HepG2 (cell line): ENCODE measurements at regions not wholly inside any gene's neighbourhood (a gene's known extent, or its start where the extent isn't known, plus 50 kb on each side); places are given as distances from the start of the nearest gene placed in this dataset.

Source experiments
- AHR ChIP-seq: IDR thresholded peaks from 2 replicates; pipeline ENCODE4 v1.6.1; 2018; ENCODE audit warnings: missing genetic modification reagents, missing compliant biosample characterization
- RAD21 ChIP-seq: fragments of 450-650 bp; formaldehyde crosslinking; IDR thresholded peaks from 2 replicates; pipeline ENCODE4 v1.5.0; 2020; ENCODE audit warnings: mild to moderate bottlenecking
- SMC3 ChIP-seq: IDR thresholded peaks from 2 replicates; pipeline ENCODE4 v1.6.1; 2011; ENCODE audit warnings: low read length, improper control_type of control experiment
- TBP ChIP-seq: sonication (generic); formaldehyde crosslinking; IDR thresholded peaks from 2 replicates; pipeline ENCODE4 v1.5.0; 2020; ENCODE audit warnings: missing genetic modification reagents
- TEAD3 ChIP-seq: optimal IDR thresholded peaks from 2 replicates; pipeline ENCODE3; 2016; ENCODE audit warnings: borderline replicate concordance

DNA sequence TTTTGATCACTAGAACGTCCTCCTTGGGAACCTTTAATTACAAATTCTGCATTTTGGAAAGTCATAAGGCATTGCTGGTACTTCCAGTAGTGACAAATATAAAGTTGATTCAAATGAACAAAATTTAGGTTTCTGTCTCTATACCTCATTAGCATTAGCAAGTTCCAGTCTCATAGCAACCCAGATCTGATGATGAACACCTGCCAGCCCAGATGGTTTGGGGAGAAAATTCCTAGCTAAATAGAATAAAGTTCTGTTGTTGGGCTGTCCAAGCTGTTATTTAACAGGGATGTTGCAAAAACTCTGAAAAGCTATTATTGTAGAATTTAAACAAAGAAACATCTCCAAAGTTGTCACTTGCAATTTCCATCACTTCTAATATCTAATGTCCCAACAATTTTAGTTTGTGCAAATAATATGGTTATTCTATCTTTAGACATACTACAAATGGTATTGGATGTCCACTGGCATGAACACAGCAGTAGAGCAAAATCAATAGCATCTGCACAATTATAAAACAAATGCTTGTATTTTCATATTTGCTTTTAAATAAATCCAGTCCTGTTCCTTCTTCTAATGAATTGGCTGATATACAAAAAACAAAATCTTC, 299.4 kb downstream of the SLC16A7 start:
- TF ChIP-seq SMC3 (no peak), AHR (CRISPR knock-in tag) (no peak), TBP (CRISPR knock-in tag) (no peak), TEAD3 (CRISPR knock-in tag) (no peak), RAD21 (CRISPR knock-in tag) (no peak)
